ENCODE measurements at regions not wholly inside any gene's neighbourhood (a gene's known extent, or its start where the extent isn't known, plus 50 kb on each side); places are given as distances from the start of the nearest gene placed in this dataset.

DNA sequence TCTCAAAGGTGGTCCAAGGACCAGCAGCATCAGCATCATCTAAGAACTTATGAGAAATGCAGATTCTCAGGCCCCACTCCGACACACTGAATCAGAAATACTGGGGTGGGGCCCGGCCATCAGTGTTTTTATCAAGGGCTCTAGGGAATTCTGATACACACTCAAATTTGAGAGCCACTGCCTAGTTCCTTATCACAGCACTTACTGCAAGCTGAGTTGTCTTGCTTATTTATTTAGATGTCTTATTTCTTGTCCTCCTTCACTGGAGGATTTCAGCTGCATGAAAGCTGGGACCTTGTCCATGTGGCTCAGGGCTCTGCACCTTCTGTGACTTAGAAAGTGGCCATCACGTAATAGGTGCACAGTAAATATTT, 139.4 kb upstream of the RREB1 start:
- TF ChIP-seq, protein P1, sequence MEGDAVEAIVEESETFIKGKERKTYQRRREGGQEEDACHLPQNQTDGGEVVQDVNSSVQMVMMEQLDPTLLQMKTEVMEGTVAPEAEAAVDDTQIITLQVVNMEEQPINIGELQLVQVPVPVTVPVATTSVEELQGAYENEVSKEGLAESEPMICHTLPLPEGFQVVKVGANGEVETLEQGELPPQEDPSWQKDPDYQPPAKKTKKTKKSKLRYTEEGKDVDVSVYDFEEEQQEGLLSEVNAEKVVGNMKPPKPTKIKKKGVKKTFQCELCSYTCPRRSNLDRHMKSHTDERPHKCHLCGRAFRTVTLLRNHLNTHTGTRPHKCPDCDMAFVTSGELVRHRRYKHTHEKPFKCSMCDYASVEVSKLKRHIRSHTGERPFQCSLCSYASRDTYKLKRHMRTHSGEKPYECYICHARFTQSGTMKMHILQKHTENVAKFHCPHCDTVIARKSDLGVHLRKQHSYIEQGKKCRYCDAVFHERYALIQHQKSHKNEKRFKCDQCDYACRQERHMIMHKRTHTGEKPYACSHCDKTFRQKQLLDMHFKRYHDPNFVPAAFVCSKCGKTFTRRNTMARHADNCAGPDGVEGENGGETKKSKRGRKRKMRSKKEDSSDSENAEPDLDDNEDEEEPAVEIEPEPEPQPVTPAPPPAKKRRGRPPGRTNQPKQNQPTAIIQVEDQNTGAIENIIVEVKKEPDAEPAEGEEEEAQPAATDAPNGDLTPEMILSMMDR (IDR thresholded peaks at IDR 0.05; ENCODE audit: low read depth, low read length), result no peak
- Histone ChIP-seq H3K9me3 (ENCODE audit: control insufficient read depth, insufficient read depth, low read length) (no peaks in the 10 kb centered on the region), H3K4me3 (ENCODE audit: low read depth, low read length) (no peak overlapping the region), H3K27ac (ENCODE audit: low read depth, low read length) (no peak overlapping the region), H3K27me3 (ENCODE audit: control insufficient read depth, insufficient read depth, low read length) (no peaks in the 10 kb centered on the region)
- ChIA-PET POLR2A (no interaction called here), CTCF (no interaction called here)
- DNase-seq (ENCODE audit: low read depth, low spot score), result no peak

DNA sequence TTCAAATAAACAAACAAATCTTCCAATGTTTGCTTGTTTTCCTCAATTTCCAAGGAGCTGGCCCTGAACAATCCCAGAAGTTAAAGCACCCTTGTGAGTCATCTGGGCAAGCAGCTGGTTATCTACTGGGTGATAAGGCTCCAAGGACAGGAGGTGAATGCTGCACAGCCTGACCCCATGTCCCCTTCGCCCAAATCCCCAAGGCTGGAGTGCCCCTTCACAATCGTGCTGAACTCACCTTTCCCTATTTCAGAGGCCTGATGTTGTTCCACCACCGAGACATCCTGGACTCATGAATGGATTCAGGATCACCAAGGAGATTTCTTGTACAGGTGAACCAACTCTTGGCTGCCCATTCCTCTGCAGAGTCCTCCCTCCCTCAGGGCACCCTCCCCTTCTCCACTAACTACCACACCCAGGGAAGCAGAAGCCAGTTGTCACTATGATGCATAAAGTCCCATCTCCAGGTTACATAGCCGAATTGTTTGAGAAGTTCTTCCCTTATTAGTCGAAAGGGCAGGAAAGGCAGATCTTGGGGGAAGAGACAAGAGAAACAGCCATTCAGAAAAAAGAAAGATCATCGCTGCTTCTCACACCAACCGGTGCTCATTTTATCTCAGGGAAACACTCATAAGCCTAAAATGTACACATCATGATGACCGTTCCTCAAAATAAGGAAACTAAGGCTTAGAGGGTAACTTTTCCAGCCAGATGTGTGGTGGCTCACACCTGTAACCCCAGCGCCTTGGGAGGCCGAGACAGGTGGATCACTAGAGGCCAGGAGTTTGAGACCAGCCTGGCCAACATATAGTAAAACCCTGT, 138.8 kb upstream of the RREB1 start:
- no peak overlapping the region for H3K4me3 ChIP-seq (ENCODE audit: low read depth, low read length)
- ChIA-PET CTCF (no interaction called here), POLR2A (no interaction called here)
- DNase-seq (ENCODE audit: low read depth, low spot score), result no peak
- H3K27me3 ChIP-seq (ENCODE audit: control insufficient read depth, insufficient read depth, low read length), result no peaks in the 10 kb centered on the region
- TF ChIP-seq, protein P1 (IDR thresholded peaks at IDR 0.05; ENCODE audit: low read depth, low read length), result no peak
- no peaks in the 10 kb centered on the region for H3K9me3 ChIP-seq (ENCODE audit: control insufficient read depth, insufficient read depth, low read length)
- H3K27ac ChIP-seq (ENCODE audit: low read depth, low read length), result no peak overlapping the region

DNA sequence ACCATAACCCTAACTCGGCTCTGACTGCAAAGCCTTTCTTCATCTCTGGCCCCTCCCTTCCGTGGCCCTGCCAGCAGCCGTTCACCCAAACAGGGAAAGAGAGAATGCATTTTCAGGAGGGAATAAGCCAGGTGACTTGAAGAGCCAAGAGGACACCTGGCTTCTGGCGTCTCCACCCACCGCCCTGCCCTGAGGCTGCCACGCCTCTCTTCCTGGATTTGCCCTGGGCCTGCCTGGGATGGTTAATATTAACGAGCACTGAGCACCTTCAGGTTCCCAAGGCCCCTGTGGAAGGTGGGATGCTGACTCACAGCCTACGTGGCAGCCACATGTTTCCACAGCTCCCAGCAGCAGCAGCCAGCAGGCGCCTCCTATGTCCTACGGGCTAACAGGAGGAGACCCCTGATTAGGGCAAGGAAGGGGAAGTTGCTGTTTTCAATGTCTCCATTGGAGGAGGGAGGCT, 138.0 kb upstream of the RREB1 start:
- no peak for DNase-seq (ENCODE audit: low read depth, low spot score)
- ChIA-PET CTCF (no interaction called here), POLR2A (no interaction called here)

DNA sequence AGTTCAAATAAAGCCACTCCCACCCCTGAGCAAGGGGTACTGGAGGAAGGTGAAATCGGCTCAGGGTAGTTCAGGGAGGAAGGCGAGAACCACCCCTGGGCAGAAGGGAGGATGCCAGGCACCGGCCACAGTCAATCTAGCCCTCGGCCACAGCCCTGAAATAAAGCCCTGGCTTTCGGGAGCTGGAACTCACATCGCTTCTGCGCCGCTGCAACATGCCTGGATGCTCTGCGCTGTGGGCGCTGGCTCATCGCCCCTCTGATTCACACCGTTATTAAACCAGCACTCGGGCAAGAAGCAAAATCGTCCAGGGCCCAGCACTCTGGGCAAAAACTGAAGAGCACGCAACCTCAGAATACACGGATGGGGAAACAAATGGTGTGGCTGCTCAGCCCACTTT, 136.9 kb upstream of the RREB1 start:
- ChIA-PET CTCF (no interaction called here), POLR2A (no interaction called here)
- no peak overlapping the region for H3K4me3 ChIP-seq (ENCODE audit: low read depth, low read length)
- H3K27me3 ChIP-seq (ENCODE audit: control insufficient read depth, insufficient read depth, low read length), result no peaks in the 10 kb centered on the region
- no peak for DNase-seq (ENCODE audit: low read depth, low spot score)
- H3K9me3 ChIP-seq (ENCODE audit: control insufficient read depth, insufficient read depth, low read length), result no peaks in the 10 kb centered on the region
- no peak overlapping the region for H3K27ac ChIP-seq (ENCODE audit: low read depth, low read length)
- TF ChIP-seq, protein P1 (IDR thresholded peaks at IDR 0.05; ENCODE audit: low read depth, low read length), result no peak

More for the DNA sequence above, 138.0 kb upstream of the RREB1 start:
- no peak overlapping the region for H3K27ac ChIP-seq (ENCODE audit: low read depth, low read length)
- TF ChIP-seq, protein P1 (IDR thresholded peaks at IDR 0.05; ENCODE audit: low read depth, low read length), result no peak
- H3K9me3 ChIP-seq (ENCODE audit: control insufficient read depth, insufficient read depth, low read length), result no peaks in the 10 kb centered on the region
- no peak overlapping the region for H3K4me3 ChIP-seq (ENCODE audit: low read depth, low read length)
- H3K27me3 ChIP-seq (ENCODE audit: control insufficient read depth, insufficient read depth, low read length), result no peaks in the 10 kb centered on the region

DNA sequence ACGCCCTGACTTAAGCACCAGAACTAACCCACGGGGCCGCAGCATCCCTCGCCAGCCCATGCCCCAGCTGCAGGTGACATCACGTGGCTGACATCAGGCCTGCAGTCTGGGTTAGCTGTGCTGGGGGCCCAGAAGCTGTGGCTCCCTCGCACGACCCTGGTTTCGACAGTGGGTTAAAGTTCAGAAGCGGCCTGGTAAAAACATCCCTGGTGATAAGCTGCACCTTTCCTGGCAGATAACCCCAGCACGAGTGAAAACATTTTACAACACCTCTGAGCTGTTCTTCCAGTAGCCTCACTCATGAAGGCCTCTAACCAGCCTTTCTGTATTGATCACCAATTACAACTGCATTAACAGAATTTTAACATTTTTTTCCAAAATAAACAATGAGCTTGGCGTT, 136.4 kb upstream of the RREB1 start:
- CTCF ChIA-PET, result no interaction called here
- POLR2A ChIA-PET, result no interaction called here
- DNase-seq (ENCODE audit: low read depth, low spot score), result no peak

More for the DNA sequence above, 136.4 kb upstream of the RREB1 start:
- H3K4me3 ChIP-seq (ENCODE audit: low read depth, low read length), result no peak overlapping the region
- H3K9me3 ChIP-seq (ENCODE audit: control insufficient read depth, insufficient read depth, low read length), result no peaks in the 10 kb centered on the region
- H3K27ac ChIP-seq (ENCODE audit: low read depth, low read length), result no peak overlapping the region
- TF ChIP-seq, protein P1 (IDR thresholded peaks at IDR 0.05; ENCODE audit: low read depth, low read length), result no peak
- H3K27me3 ChIP-seq (ENCODE audit: control insufficient read depth, insufficient read depth, low read length), result no peaks in the 10 kb centered on the region
